IMR-90 (cell line): ENCODE measurements at regions not wholly inside any gene's neighbourhood (a gene's known extent, or its start where the extent isn't known, plus 50 kb on each side); places are given as distances from the start of the nearest gene placed in this dataset.

Source experiments
- ATAC-seq: fragments of 200-7000 bp; cut with Tn5 transposase; 2 replicates; pipeline ENCODE4 v1.9.1; 2020; ENCODE audit warnings: low read depth, mild to moderate bottlenecking, moderate library complexity
- BruUV-seq: library from RNA; stranded (reverse); fragments of 400-500 nt; replicated peaks from 2 replicates; lab custom pipeline; 2021; lab: Mats Ljungman, UMichigan
- CTCF ChIA-PET: fragments of 300-600 bp; formaldehyde crosslinking; extraction: SDS; loops from one replicate; lab custom pipeline; 2021; ENCODE audit warnings: antibody characterized with exemption; lab: Yijun Ruan, JAX
- POLR2A ChIA-PET: fragments of 300-600 bp; sonication (Branson Sonifier 250); formaldehyde crosslinking; loops from one replicate; lab custom pipeline; 2022; ENCODE audit warnings: antibody characterized with exemption; ENCODE audit not compliant: unreplicated experiment; lab: Charles Lee
- DNase-seq: peaks from one replicate; pipeline ENCODE4 v3.0.0; 2013
- H2AFZ ChIP-seq: replicated peaks from 2 replicates; pipeline ENCODE3; 2013; ENCODE audit warnings: low read length, mild to moderate bottlenecking; ENCODE audit not compliant: poor library complexity
- H2AK5ac ChIP-seq: 2 replicates; pipeline ENCODE4 v1.6.1; 2013; ENCODE audit warnings: low read depth, low read length, inconsistent platforms
- H2AK9ac ChIP-seq: replicated peaks from 2 replicates; pipeline ENCODE3; 2013; ENCODE audit warnings: mild to moderate bottlenecking, low read depth, low read length, moderate library complexity; ENCODE audit not compliant: poor library complexity
- H2BK120ac ChIP-seq: 2 replicates; pipeline ENCODE4 v1.6.1; 2013; ENCODE audit warnings: low read depth, low read length, inconsistent platforms
- H2BK15ac ChIP-seq: 3 replicates; pipeline ENCODE4 v1.6.1; 2013; ENCODE audit warnings: low read depth, low read length, inconsistent platforms
- H2BK20ac ChIP-seq: 2 replicates; pipeline ENCODE4 v1.6.1; 2013; ENCODE audit warnings: low read depth, mild to moderate bottlenecking, inconsistent platforms, low read length, moderate library complexity
- H2BK5ac ChIP-seq: 2 replicates; pipeline ENCODE4 v1.6.1; 2013; ENCODE audit warnings: mild to moderate bottlenecking, low read depth, low read length, inconsistent platforms; ENCODE audit not compliant: poor library complexity, severe bottlenecking
- H3K14ac ChIP-seq: replicated peaks from 2 replicates; pipeline ENCODE4 v1.6.1; 2013; ENCODE audit warnings: low read depth, low read length, inconsistent platforms
- H3K18ac ChIP-seq: 2 replicates; pipeline ENCODE4 v1.6.1; 2013; ENCODE audit warnings: low read depth, low read length, control low read depth
- H3K23ac ChIP-seq: 2 replicates; pipeline ENCODE4 v1.6.1; 2013; ENCODE audit warnings: low read depth, low read length, inconsistent platforms
- H3K27ac ChIP-seq: 2 replicates; pipeline ENCODE4 v1.5.1; 2013; ENCODE audit warnings: mild to moderate bottlenecking, control low read depth, low read length; ENCODE audit not compliant: insufficient read depth
- H3K27me3 ChIP-seq: 2 replicates; pipeline ENCODE4 v1.6.1; 2013; ENCODE audit warnings: low read length; ENCODE audit not compliant: control insufficient read depth, insufficient read depth
- H3K36me3 ChIP-seq: 2 replicates; pipeline ENCODE4 v1.6.1; 2013; ENCODE audit warnings: low read length, mixed read lengths; ENCODE audit not compliant: control insufficient read depth, insufficient read depth
- H3K4ac ChIP-seq: 2 replicates; pipeline ENCODE4 v1.6.1; 2013; ENCODE audit warnings: low read depth, low read length, inconsistent platforms
- H3K4me1 ChIP-seq: 2 replicates; pipeline ENCODE4 v1.6.1; 2013; ENCODE audit warnings: low read length, mixed read lengths; ENCODE audit not compliant: control insufficient read depth, insufficient read depth
- H3K4me2 ChIP-seq: 2 replicates; pipeline ENCODE4 v1.6.1; 2013; ENCODE audit warnings: low read depth, mild to moderate bottlenecking, control low read depth, low read length, moderate library complexity
- H3K4me3 ChIP-seq: 2 replicates; pipeline ENCODE4 v1.5.1; 2013; ENCODE audit warnings: low read depth, mild to moderate bottlenecking, control low read depth, low read length, moderate library complexity; ENCODE audit not compliant: insufficient read depth
- H3K56ac ChIP-seq: 2 replicates; pipeline ENCODE4 v1.6.1; 2013; ENCODE audit warnings: low read length, inconsistent platforms; ENCODE audit not compliant: insufficient read depth; ENCODE audit errors: extremely low read depth
- H3K79me1 ChIP-seq, 2 experiments: 2 replicates each; pipeline ENCODE4 v1.6.1; 2013; ENCODE audit warnings: low read length in 2 of 2, inconsistent platforms in 1 of 2, low read depth in 1 of 2
- H3K9ac ChIP-seq: 2 replicates; pipeline ENCODE4 v1.6.1; 2013; ENCODE audit warnings: low read depth, low read length, control low read depth
- H3K9me1 ChIP-seq: 2 replicates; pipeline ENCODE4 v1.6.1; 2013; ENCODE audit warnings: low read length, inconsistent platforms; ENCODE audit not compliant: insufficient read depth
- H3K9me3 ChIP-seq: 2 replicates; pipeline ENCODE4 v1.6.1; 2013; ENCODE audit warnings: low read length; ENCODE audit not compliant: control insufficient read depth, insufficient read depth
- H4K20me1 ChIP-seq: 2 replicates; pipeline ENCODE4 v1.6.1; 2013; ENCODE audit warnings: low read length, inconsistent platforms; ENCODE audit not compliant: insufficient read depth
- H4K5ac ChIP-seq: 2 replicates; pipeline ENCODE4 v1.6.1; 2013; ENCODE audit warnings: mild to moderate bottlenecking, low read depth, low read length, control low read depth
- H4K8ac ChIP-seq, 2 experiments: 2 replicates each; pipeline ENCODE4 v1.6.1; 2013; ENCODE audit warnings: low read depth in 2 of 2, low read length in 2 of 2, control low read depth in 1 of 2, inconsistent platforms in 1 of 2
- H4K91ac ChIP-seq: 2 replicates; pipeline ENCODE4 v1.6.1; 2013; ENCODE audit warnings: low read depth, low read length, inconsistent platforms; ENCODE audit not compliant: insufficient read depth
- BHLHE40 ChIP-seq: fragments of 150-350 bp; IDR thresholded peaks from 2 replicates; pipeline ENCODE4 v1.6.1; 2016; ENCODE audit warnings: mild to moderate bottlenecking, low read depth, low read length
- CEBPB ChIP-seq: IDR thresholded peaks from 2 replicates; pipeline ENCODE4 v1.6.1; 2012; ENCODE audit warnings: low read depth, low read length, improper control_type of control experiment
- CHD1 ChIP-seq: IDR thresholded peaks from 2 replicates; pipeline ENCODE4 v1.6.1; 2012; ENCODE audit warnings: low read depth, low read length, improper control_type of control experiment
- MAFK ChIP-seq: IDR thresholded peaks from 2 replicates; pipeline ENCODE4 v1.6.1; 2012; ENCODE audit warnings: low read depth, low read length, improper control_type of control experiment
- MAZ ChIP-seq: IDR thresholded peaks from 2 replicates; pipeline ENCODE4 v1.6.1; 2012; ENCODE audit warnings: low read depth, mild to moderate bottlenecking, low read length, improper control_type of control experiment, moderate library complexity, borderline replicate concordance
- MXI1 ChIP-seq: IDR thresholded peaks from 2 replicates; pipeline ENCODE4 v1.6.1; 2012; ENCODE audit warnings: low read depth, mild to moderate bottlenecking, low read length, moderate library complexity, borderline replicate concordance
- RAD21 ChIP-seq: IDR thresholded peaks from 2 replicates; pipeline ENCODE4 v1.6.1; 2012; ENCODE audit warnings: low read length, improper control_type of control experiment
- RCOR1 ChIP-seq: IDR thresholded peaks from 2 replicates; pipeline ENCODE4 v1.6.1; 2012; ENCODE audit warnings: mild to moderate bottlenecking, low read length, improper control_type of control experiment; ENCODE audit not compliant: insufficient replicate concordance
- SMC3 ChIP-seq: fragments of 150-350 bp; IDR thresholded peaks from 2 replicates; pipeline ENCODE4 v1.6.1; 2016; ENCODE audit warnings: low read depth, mild to moderate bottlenecking, antibody characterized with exemption, low read length, moderate library complexity
- WGBS, 2 experiments: methylation state at CpG; one replicate each; pipeline versions ENCODE4 v1.1.5 to v1.1.7; 2013; ENCODE audit warnings: missing lambda C conversion rate in 2 of 2; ENCODE audit not compliant: insufficient read length in 1 of 2; ENCODE audit errors: extremely low coverage in 2 of 2; 5-methylcytosine and 5-hydroxymethylcytosine counted together
- dilution Hi-C: fragments of 300-500 bp; cut with HindIII; formaldehyde crosslinking; loops from one replicate; pipeline ENCODE4 v1.14.3; 2018; ENCODE audit warnings: low sequenced_read_pairs; ENCODE audit not compliant: unreplicated experiment
- in situ Hi-C: fragments of 300-500 bp; cut with MboI; formaldehyde crosslinking; loops from 3 replicates; pipeline ENCODE4 v1.14.3; 2019; ENCODE audit warnings: low sequenced_read_pairs, inconsistent platforms, mixed read lengths
- intact Hi-C: fragments of 100-400 bp; cut with micrococcal nuclease; formaldehyde crosslinking; loops from 2 replicates; pipeline ENCODE4 v1.10.0; 2022
- TF ChIP-seq, protein P1 (sequence below): fragments of 150-350 bp; IDR thresholded peaks from 2 replicates; pipeline ENCODE4 v1.6.1; 2016; ENCODE audit warnings: low read depth, mild to moderate bottlenecking, low read length, moderate library complexity, borderline replicate concordance
- TF ChIP-seq, protein P2 (sequence below): conservative IDR thresholded peaks from 2 replicates; pipeline ENCODE4 v1.5.1; 2012; ENCODE audit warnings: mild to moderate bottlenecking, low read depth, low read length, improper control_type of control experiment

DNA sequence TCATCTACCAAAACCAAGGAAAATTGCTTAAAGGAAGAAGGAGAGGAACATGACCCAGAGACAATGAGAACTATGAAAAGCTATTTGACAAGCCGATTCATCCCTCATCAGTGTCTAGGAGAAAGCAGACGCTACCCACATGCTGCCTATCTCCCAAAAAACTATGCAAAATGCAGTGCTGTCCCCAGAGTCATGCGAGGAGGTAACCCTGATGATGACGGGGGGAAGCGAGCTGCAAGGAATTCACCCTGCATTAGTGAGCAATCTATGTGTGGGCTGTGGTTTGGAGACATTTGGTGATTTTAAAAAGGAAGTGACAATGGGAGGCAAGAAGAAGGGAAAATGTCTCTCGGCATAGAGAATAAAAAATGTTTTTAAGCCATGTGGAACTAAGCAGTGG is 472.7 kb downstream of the CMPK2 start:
- Histone ChIP-seq H3K23ac (no peak overlapping the region), H3K14ac (no peak overlapping the region), H2AFZ (peak overlapping the region; percentile 9), H4K5ac (no peak overlapping the region), H3K9ac (no peak overlapping the region), H3K9me1 (peaks cover 3% of the 10 kb centered on the region; the same call in 1 of the 2 replicates), H3K4me2 (no peak overlapping the region), H3K9me3 (no peaks in the 10 kb centered on the region), H4K8ac (no peak overlapping the region), H2BK15ac (no peak overlapping the region), H3K79me1 (no peaks in the 10 kb centered on the region), H2BK20ac (no peak overlapping the region), H2AK5ac (no peak overlapping the region), H3K56ac (no peak overlapping the region), H4K91ac (no peak overlapping the region), H3K4ac (no peak overlapping the region), H4K20me1 (no peaks in the 10 kb centered on the region), H2AK9ac (no peak overlapping the region), H3K4me3 (no peak overlapping the region), H3K27me3 (no peaks in the 10 kb centered on the region), H2BK5ac (no peak overlapping the region), H3K4me1 (no peaks in the 10 kb centered on the region), H3K27ac (no peak overlapping the region), H3K18ac (no peak overlapping the region), H3K36me3 (no peaks in the 10 kb centered on the region), H2BK120ac (no peak overlapping the region)
- TF ChIP-seq CEBPB (no peak), MAFK (no peak), SMC3 (no peak), RCOR1 (no peak), RAD21 (no peak), MXI1 (no peak), CHD1 (no peak), BHLHE40 (no peak), MAZ (no peak)
- TF ChIP-seq, protein P1, sequence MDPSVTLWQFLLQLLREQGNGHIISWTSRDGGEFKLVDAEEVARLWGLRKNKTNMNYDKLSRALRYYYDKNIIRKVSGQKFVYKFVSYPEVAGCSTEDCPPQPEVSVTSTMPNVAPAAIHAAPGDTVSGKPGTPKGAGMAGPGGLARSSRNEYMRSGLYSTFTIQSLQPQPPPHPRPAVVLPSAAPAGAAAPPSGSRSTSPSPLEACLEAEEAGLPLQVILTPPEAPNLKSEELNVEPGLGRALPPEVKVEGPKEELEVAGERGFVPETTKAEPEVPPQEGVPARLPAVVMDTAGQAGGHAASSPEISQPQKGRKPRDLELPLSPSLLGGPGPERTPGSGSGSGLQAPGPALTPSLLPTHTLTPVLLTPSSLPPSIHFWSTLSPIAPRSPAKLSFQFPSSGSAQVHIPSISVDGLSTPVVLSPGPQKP: no peak
- TF ChIP-seq, protein P2, sequence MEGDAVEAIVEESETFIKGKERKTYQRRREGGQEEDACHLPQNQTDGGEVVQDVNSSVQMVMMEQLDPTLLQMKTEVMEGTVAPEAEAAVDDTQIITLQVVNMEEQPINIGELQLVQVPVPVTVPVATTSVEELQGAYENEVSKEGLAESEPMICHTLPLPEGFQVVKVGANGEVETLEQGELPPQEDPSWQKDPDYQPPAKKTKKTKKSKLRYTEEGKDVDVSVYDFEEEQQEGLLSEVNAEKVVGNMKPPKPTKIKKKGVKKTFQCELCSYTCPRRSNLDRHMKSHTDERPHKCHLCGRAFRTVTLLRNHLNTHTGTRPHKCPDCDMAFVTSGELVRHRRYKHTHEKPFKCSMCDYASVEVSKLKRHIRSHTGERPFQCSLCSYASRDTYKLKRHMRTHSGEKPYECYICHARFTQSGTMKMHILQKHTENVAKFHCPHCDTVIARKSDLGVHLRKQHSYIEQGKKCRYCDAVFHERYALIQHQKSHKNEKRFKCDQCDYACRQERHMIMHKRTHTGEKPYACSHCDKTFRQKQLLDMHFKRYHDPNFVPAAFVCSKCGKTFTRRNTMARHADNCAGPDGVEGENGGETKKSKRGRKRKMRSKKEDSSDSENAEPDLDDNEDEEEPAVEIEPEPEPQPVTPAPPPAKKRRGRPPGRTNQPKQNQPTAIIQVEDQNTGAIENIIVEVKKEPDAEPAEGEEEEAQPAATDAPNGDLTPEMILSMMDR: no peak
- POLR2A ChIA-PET: no interaction called here
- intact Hi-C loops (no loop called here), dilution Hi-C loops (no loop called here), in situ Hi-C loops (no loop called here)
- no CpG with 5 or more reads among the region's 6 CpGs for WGBS, 2 experiments
- DNase-seq: no peak
- CTCF ChIA-PET: interaction anchor here (0.5 kb wide), 1 partner anchor 178 kb away, joined by 3 read pairs; no protein-coding TSS in a partner anchor
- no peak for ATAC-seq
- BruUV-seq: no TSS peak
